Renal pelvis (tissue), 1 donor: ENCODE measurements at regions not wholly inside any gene's neighbourhood (a gene's known extent, or its start where the extent isn't known, plus 50 kb on each side); places are given as distances from the start of the nearest gene placed in this dataset.

Experiments
- DNase-seq: peaks from one replicate; pipeline ENCODE4 v3.0.0-alpha.2; 2013

DNA sequence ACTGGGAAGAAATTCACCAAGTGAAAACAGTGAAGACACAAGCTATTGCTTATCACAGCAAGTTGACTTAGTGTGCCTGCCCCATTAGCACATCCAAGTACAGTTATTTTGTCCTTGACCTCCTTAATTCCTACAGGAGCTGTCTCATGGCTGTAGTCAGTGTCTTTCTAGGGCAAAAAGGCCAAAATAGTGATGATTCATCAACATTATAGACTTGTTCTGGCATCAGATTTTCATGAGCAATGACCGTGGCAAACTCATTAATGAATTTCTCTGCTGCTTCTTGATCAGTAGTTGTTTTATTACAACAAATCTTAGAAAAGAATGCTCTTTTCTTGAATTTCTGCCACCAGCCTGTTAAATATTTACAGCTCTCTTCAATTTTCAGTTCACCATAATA, 1169.3 kb upstream of the DDX18 start:
- DNase-seq, result no peak

DNA sequence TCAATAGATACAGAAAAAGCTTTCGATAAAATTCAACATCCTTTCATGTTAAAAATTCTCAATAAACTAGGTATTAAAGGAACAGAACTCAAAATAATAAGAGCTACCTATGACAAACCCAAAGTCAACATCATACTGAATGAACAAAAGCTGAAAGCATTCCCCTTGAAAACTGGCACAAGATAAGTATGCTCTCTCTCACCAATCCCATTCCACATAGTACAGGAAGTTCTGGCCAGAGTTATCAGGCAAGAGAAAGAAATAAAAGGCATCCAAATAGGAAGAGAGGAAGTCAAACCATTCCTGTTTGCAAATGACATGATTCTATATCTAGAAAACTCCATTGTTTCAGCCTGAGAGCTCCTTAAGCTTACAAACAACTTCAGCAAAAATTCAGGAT, 1145.8 kb upstream of the DDX18 start:
- DNase-seq, result no peak

GRCh38 chr2:116669782-116670181, 1144.7 kb upstream of the DDX18 start:
- no peak for DNase-seq

- DNase-seq, result no peak
Observed at GRCh38 chr2:116674188-116674587, 1140.3 kb upstream of the DDX18 start.

GRCh38 chr2:116676776-116677175, 1137.7 kb upstream of the DDX18 start:
- DNase-seq, result no peak

DNA sequence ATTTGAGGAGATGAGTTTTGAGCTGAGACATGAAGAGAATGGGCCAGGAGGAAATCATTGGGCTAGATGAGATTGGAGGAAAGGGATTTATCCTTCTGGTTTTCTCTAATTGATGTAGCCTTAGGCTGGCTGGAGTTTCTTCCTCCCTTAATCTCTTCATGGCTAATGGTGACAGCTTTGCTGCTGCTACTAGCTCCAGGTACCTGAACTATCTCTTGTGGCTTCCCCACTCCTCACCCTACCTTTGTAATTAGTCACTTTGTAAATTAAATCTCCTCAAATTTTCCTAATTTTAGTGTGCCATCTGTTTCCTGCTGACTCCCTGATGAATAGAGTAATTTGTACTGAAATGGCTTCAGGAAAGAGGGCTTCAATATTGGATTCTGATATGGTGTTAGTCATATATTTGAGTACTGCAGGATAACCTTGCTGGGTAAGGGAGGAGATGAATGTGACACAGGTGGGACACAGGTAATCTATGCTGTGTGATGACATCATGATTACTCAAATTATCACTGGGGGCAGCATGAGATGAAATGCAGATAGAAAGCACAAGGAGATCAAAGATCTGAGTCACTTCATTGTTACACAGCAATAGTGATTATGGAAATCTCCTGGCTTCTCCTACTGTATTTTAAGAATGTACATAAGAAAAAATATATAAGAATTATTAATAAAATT, 1134.1 kb upstream of the DDX18 start:
- no peak for DNase-seq

- no peak for DNase-seq
Observed at GRCh38 chr2:116687371-116687770, 1127.1 kb upstream of the DDX18 start.

DNA sequence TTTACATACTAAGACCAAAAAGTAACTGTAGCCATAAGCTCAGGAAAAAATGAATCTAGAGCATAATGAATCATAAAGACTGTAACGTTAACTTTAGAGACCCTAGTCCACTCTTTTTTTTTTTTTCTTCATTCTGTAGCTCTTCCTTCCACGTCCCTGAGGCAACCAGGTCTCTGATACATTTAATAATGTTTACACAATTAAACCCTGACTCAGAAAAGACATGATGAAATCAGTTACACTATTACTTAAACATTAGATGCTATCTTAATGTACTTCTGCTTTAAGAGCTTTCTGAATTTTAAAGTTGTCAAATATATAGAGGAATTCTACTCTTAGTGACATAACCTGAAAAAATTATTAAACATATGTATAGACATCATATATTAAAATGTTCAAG, 1121.5 kb upstream of the DDX18 start:
- no peak for DNase-seq

- DNase-seq, result no peak
Observed at GRCh38 chr2:116696223-116696622, 1118.3 kb upstream of the DDX18 start.

- DNase-seq, result no peak
Observed at GRCh38 chr2:116696903-116697302, 1117.6 kb upstream of the DDX18 start.

DNA sequence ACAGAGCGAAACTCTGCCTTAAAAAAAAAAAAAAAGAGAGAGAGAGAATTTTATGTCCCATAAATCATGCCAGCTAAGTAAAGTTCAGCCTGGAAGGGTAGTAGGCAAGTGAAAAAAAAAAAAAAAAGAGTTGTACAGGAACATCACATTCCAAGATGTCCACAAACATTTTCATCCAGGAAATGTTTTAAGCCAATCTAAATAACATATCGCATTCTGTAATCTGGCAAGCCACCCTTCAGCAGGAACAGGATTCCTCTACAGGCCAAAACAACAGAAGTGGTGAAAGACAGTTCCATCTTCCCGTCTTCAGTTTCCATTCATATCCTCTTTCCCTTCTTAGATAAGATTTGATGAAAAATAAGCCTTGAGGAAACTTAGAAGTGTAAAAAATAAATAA, 1108.1 kb upstream of the DDX18 start:
- no peak for DNase-seq

DNA sequence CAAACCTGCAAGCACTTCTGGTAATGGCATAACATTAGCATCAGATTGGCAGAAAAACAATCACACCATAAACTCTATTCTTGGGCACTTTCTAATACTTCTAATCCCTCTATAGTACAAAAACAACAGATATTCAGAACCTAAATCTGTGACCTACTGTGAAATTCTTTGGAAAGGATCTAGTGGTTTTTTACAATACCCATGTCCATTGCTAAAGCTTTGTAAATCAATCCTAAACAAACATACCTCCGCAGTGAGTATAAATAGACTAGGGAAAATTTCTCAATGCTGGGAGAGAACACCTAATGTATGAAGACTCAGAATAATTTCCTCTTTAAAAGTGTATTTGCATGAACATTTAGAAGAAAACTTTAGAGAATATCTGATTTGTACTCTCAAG, 1098.5 kb upstream of the DDX18 start:
- no peak for DNase-seq

GRCh38 chr2:116716444-116716843, 1098.0 kb upstream of the DDX18 start:
- no peak for DNase-seq

GRCh38 chr2:116717832-116718231, 1096.7 kb upstream of the DDX18 start:
- no peak for DNase-seq

DNA sequence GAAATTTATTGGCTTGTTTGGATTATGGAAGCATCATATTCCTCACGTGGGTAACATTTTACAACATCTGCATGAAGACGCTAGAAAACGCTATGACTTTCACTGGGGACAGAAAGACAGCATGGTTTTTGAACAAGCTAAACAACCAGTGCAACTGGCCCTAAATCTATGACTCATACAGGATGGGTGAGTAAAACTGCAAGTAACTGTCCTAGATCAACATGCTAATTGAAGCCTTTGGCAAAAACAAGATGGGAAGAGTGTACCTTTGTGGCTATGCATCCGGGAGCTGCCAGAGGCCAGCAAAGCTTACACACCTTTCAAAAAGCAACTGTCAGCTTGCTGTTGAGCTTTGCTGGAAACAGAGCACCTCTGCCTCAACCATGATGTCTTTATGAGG, 1096.0 kb upstream of the DDX18 start:
- no peak for DNase-seq

DNA sequence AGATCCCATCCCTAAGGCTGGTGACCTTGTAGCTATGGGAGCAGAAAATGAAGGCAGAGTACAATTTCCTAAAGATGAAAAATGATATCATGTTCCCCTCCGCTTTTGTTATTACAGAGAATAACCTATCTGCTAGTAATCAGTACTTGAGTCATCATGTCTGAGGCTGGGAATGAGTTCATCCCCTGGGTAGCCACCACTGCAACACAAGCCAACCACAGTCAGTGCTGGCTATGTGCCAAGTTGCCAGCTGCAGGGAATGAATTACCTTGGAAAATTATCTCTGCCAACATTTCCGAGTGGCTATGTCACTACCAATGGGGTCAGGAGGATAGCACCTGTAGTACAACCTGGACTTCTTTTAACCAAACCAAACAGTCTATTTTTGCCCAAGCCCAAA, 1094.7 kb upstream of the DDX18 start:
- no peak for DNase-seq

DNA sequence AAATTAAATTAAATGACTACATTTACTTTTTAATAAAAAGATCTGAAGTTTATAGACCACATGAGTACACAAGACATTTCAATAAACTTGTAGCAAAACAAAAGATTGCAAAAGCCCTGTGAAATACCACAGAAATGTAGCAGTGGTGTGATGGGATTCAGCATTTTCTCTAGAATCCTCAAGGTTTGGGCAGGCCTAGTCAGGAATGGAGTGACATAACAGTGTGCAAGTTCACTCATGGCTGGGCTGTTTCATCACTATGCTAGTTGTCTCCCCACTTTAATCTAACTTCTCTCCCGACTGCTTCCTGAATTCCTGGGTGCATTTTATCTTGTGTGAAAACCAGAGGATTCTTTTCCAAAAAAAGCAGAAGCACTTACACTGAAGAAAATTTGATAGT, 1089.9 kb upstream of the DDX18 start:
- no peak for DNase-seq

DNA sequence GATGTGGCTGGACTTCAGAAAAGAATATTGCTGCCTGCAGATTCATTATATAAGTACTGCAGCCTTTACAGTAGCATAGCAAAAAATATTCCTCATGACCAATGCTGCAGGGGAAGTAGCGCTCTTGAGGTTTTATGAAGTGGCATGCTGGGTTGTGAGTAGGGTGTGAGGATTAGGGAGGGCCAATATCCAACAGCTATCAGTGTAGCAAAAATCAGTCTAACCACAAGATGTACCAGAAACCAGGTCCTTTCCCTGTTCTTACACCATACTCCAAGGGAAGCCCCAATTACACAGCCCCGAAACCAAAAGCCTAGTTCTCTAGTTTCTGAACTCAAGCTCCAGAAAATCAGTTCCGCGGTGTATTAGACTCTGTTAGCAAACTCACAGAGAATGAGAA, 1082.2 kb upstream of the DDX18 start:
- DNase-seq, result no peak

DNA sequence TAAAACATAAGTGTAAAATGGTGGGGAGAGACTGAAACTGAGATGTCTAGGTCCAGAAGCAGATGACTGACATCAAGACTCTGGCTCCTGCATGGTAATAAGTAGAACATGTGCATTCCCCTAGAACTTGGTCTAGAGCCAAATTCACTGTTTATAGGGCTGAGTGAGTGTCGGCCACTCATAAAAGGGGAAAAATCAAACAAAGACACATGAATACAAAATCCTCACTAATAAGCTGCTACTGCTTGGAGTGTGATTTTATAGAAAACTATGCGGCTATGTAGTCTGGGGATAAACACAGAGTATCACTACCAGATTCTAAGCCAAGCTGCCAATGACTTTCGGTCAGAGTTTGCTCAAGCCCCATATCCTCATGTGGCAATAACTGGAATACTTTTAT, 1080.8 kb upstream of the DDX18 start:
- DNase-seq, result no peak

GRCh38 chr2:116737951-116738350, 1076.5 kb upstream of the DDX18 start:
- no peak for DNase-seq

DNA sequence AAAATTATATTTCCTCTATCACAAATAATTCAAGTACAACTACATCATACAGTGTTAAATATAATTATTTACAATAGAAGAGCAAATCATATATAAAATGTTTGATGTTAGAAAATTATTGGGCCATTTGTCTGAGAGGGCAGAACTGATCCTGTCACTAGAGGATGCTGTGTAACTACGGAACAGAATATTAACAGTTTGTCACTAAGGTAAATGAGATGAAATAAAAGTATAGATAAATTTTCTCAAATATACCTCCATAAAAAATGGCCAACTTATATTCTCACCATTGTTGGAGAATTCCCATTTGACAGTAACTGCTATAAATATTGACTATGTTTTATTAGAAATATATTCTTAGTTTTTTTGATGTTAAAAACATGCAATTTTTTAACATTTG, 1067.4 kb upstream of the DDX18 start:
- DNase-seq, result no peak

- no peak for DNase-seq
Observed at GRCh38 chr2:116749994-116750393, 1064.5 kb upstream of the DDX18 start.

DNA sequence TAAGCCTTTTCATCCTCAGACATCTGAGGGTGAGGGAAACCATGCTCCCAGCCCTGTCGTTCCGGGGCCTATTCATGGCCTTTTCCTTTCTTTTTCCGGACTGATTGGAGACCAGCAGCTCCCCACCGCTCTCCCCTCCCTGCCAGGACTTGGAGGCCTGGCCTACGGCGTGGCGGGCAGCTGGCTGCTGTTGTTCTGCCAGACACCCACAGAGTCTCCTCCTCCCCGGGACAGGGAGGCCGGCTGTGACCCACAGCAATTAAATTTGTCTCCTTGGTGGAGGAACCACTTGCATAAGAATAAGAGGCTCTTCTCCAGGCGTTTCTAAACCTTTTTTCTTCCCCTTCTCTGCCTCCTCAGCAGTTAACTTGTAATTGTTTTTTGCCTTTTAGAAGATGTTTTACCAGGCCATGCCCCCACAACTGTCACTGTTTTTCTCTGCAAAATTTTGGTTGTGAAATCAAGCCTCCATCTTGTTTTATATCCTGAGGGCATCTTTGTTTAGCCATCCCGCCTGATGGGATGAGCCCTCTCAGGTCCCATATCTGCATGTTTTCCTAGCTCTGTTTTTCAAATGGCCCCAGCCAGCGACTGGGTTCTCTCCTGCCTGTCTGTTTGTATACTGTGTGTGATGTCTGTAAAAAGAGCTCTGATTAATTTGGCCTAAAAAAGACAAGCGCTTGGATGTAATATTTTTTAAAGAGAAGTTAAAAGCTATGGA, 1060.0 kb upstream of the DDX18 start:
- no peak for DNase-seq

DNA sequence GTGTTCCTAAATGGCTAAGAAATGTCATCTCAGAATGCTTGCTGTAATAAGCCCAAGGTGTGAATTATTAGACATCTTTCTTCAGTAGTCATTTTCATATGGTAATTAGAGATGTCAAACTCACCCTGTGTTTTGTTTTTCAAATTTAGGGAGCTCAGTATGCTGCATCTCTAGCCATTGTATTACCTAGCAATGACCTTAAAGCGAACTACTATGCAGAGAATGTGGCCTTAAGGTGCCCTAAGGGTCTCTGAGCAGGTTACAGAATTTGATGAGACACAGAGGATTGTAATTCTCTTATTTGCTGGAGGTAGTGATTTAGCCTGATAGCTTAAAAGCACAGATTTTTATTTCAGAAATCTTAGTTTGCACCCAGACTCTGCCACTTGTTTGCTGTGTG, 1052.6 kb upstream of the DDX18 start:
- no peak for DNase-seq
